Ascending aorta (tissue), 2 donors: ENCODE measurements at regions not wholly inside any gene's neighbourhood (a gene's known extent, or its start where the extent isn't known, plus 50 kb on each side); places are given as distances from the start of the nearest gene placed in this dataset.
A peak's percentile ranks its signal among the peaks of the same experiment; 100 is the strongest.

Experiments
- DNase-seq, 2 donors: peaks; one replicate each; pipeline ENCODE4 v3.0.0-alpha.2; 2019; ENCODE audit warnings: low spot score in 2 of 2
- H3K27ac ChIP-seq, 2 donors: fragments of 200-600 bp; sonication (generic); one replicate each; pipeline ENCODE4 v1.5.1; 2016 to 2017; ENCODE audit warnings: mild to moderate bottlenecking in 1 of 2
- H3K27me3 ChIP-seq: fragments of 200-600 bp; sonication (generic); one replicate; pipeline ENCODE4 v1.5.1; 2017
- H3K36me3 ChIP-seq, 2 donors: fragments of 200-600 bp; sonication (generic); one replicate each; pipeline ENCODE4 v1.5.1; 2016
- H3K4me1 ChIP-seq, 2 donors: fragments of 200-600 bp; sonication (generic); one replicate each; pipeline ENCODE4 v1.5.1; 2016 to 2017; ENCODE audit warnings: mild to moderate bottlenecking in 1 of 2
- H3K4me3 ChIP-seq, 2 donors: fragments of 200-600 bp; sonication (generic); one replicate each; pipeline ENCODE4 v1.5.1; 2016 to 2017; ENCODE audit warnings: mild to moderate bottlenecking in 1 of 2
- H3K9me3 ChIP-seq, 2 donors: fragments of 200-600 bp; sonication (generic); one replicate each; pipeline ENCODE4 v1.5.1; 2016
- CTCF ChIP-seq, 3 experiments: fragments of 200-600 bp in 2 of 3; fragments of 450-650 bp in 1 of 3; sonication (generic) in 2 of 3; IDR thresholded peaks; one replicate each; pipeline ENCODE4 v1.5.1; 2016 to 2019; ENCODE audit warnings: antibody characterized with exemption in 3 of 3, mild to moderate bottlenecking in 1 of 3, moderate library complexity in 1 of 3
- intact Hi-C: fragments of 100-400 bp; cut with DNase I; formaldehyde crosslinking; loops from one replicate; pipeline ENCODE4 v1.15.1; 2023

- no peaks in the 10 kb centered on the region for H3K9me3 ChIP-seq
- intact Hi-C loops: loop anchor here (5.0 kb wide), 3 partner anchors 128 to 787 kb away; partner anchors contain the start of gene ZCCHC2
- no peak overlapping the region for H3K27ac ChIP-seq
- no peaks in the 10 kb centered on the region for H3K36me3 ChIP-seq
- DNase-seq: no peak
- peaks cover 18 to 40% of the 10 kb centered on the region in 2 donors for H3K4me1 ChIP-seq
- no peak for TF ChIP-seq CTCF (IDR thresholded peaks at IDR 0.05)
- no peak overlapping the region for H3K4me3 ChIP-seq
- H3K27me3 ChIP-seq: no peaks in the 10 kb centered on the region
Observed at GRCh38 chr18:61735564-61736102, 157.2 kb downstream of the RNF152 start.

DNA sequence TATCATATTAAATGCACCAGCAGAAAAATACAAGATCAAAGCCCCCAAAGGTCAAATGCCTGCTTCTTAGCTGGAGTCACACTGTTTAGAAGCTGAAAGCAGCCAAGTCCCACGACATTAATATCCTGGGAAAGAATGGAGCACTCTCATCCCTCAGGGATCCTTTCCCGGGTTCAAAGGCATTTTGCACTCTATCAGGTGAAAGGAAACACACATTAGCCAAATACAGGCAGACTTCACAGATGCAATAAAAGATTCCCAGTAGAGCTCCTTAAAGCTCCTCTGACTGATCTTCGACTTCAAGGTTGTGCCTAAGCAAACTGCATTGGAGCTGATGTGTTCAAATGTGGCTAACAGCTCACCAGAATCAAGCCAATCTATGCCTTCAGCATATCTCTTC, 158.4 kb downstream of the RNF152 start:
- Histone ChIP-seq H3K4me1 (peaks cover 18 to 40% of the 10 kb centered on the region in 2 donors), H3K27me3 (no peaks in the 10 kb centered on the region)
- intact Hi-C loops: loop anchor here (5.0 kb wide), 1 partner anchor 158 kb away; the partner anchor contains the start of gene RNF152

GRCh38 chr18:61732854-61733253, 160.0 kb downstream of the RNF152 start:
- no peaks in the 10 kb centered on the region for H3K9me3 ChIP-seq
- intact Hi-C loops: loop anchor here (2.0 to 5.0 kb wide), 2 partner anchors 30 to 159 kb away; partner anchors contain the start of gene RNF152
- H3K27ac ChIP-seq: peak overlapping the region; percentile 86 to 90
- no peak for DNase-seq
- H3K36me3 ChIP-seq: no peaks in the 10 kb centered on the region
- TF ChIP-seq CTCF (IDR thresholded peaks at IDR 0.05): no peak
- peaks cover 12 to 35% of the 10 kb centered on the region in 2 donors for H3K4me1 ChIP-seq
- H3K27me3 ChIP-seq: no peaks in the 10 kb centered on the region
- no peak overlapping the region for H3K4me3 ChIP-seq

More for the DNA sequence above, 158.4 kb downstream of the RNF152 start:
- Histone ChIP-seq H3K36me3 (no peaks in the 10 kb centered on the region), H3K4me3 (peak overlapping the region in 1 of 2 donors; percentile 26), H3K27ac (peak overlapping the region in 1 of 2 donors; percentile 26), H3K9me3 (no peaks in the 10 kb centered on the region)
- no peak for DNase-seq
- no peak for TF ChIP-seq CTCF (IDR thresholded peaks at IDR 0.05)

GRCh38 chr18:61731693-61732376, 161.0 kb downstream of the RNF152 start:
- DNase-seq: no peak
- intact Hi-C loops: loop anchor here (2.0 to 5.0 kb wide), 2 partner anchors 29 to 160 kb away; partner anchors contain the start of gene RNF152
- H3K4me3 ChIP-seq: no peak overlapping the region
- H3K36me3 ChIP-seq: no peaks in the 10 kb centered on the region
- TF ChIP-seq CTCF (IDR thresholded peaks at IDR 0.05): no peak
- peaks cover 12 to 30% of the 10 kb centered on the region in 2 donors for H3K4me1 ChIP-seq
- H3K27me3 ChIP-seq: no peaks in the 10 kb centered on the region
- peak overlapping the region; percentile 86 to 90 for H3K27ac ChIP-seq
- no peaks in the 10 kb centered on the region for H3K9me3 ChIP-seq

GRCh38 chr18:61731178-61731577, 161.6 kb downstream of the RNF152 start:
- intact Hi-C loops: loop anchor here (5.0 kb wide), 1 partner anchor 161 kb away; the partner anchor contains the start of gene RNF152
- peaks cover 12 to 30% of the 10 kb centered on the region in 2 donors for H3K4me1 ChIP-seq

More at GRCh38 chr18:61731178-61731577, 161.6 kb downstream of the RNF152 start:
- Histone ChIP-seq H3K4me3 (no peak overlapping the region), H3K27me3 (no peaks in the 10 kb centered on the region), H3K9me3 (no peaks in the 10 kb centered on the region), H3K36me3 (no peaks in the 10 kb centered on the region), H3K27ac (peak overlapping the region; percentile 86 to 90)
- TF ChIP-seq CTCF (IDR thresholded peaks at IDR 0.05): no peak
- no peak for DNase-seq
